Keratinocyte (primary cell): ENCODE measurements at regions not wholly inside any gene's neighbourhood (a gene's known extent, or its start where the extent isn't known, plus 50 kb on each side); places are given as distances from the start of the nearest gene placed in this dataset.

Experiments used
- EZH2 ChIP-seq: IDR thresholded peaks from one replicate; pipeline ENCODE4 v1.6.1; 2012; ENCODE audit warnings: inconsistent platforms, mild to moderate bottlenecking, low read length, moderate library complexity
- TF ChIP-seq, protein P1 (sequence below), 3 experiments: IDR thresholded peaks in 1 of 3; conservative IDR thresholded peaks in 1 of 3; optimal IDR thresholded peaks in 1 of 3; 2 replicates in 2 of 3; 3 replicates in 1 of 3; pipeline versions ENCODE3 to v1.5.1; 2011; ENCODE audit warnings: low read length in 3 of 3, mild to moderate bottlenecking in 3 of 3, moderate library complexity in 2 of 3, control low read depth in 1 of 3, inconsistent platforms in 1 of 3; ENCODE audit not compliant: insufficient read depth in 2 of 3; ENCODE audit errors: extremely low read depth in 1 of 3

DNA sequence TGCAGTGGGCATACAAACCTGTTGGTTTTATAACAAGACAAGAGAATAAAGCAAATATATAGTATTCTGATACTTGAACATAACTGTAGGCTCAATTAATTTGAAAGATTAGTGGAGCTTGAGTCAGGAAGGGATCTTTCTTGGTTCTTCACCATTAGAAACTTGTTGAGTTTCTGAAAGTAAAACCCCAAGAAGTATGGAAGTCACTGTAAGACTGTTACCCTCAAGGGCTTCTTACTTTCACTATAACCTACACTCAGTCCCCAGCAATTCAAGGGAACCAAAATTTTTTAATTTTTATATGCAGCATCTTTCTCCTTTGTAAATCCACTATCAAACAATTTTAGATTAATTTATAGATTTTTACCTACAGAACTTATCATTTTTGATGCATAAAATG lies 2019.2 kb upstream of the ADGRL3 start:
- TF ChIP-seq, protein P1, sequence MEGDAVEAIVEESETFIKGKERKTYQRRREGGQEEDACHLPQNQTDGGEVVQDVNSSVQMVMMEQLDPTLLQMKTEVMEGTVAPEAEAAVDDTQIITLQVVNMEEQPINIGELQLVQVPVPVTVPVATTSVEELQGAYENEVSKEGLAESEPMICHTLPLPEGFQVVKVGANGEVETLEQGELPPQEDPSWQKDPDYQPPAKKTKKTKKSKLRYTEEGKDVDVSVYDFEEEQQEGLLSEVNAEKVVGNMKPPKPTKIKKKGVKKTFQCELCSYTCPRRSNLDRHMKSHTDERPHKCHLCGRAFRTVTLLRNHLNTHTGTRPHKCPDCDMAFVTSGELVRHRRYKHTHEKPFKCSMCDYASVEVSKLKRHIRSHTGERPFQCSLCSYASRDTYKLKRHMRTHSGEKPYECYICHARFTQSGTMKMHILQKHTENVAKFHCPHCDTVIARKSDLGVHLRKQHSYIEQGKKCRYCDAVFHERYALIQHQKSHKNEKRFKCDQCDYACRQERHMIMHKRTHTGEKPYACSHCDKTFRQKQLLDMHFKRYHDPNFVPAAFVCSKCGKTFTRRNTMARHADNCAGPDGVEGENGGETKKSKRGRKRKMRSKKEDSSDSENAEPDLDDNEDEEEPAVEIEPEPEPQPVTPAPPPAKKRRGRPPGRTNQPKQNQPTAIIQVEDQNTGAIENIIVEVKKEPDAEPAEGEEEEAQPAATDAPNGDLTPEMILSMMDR (optimal IDR thresholded peaks at IDR 0.05 in 1 of 3, IDR thresholded peaks at IDR 0.05 in 1 of 3, conservative IDR thresholded peaks at IDR 0.05 in 1 of 3; ENCODE audit: extremely low read depth in 1 of 3, insufficient read depth in 2 of 3, low read length in 3 of 3) = no peak
- TF ChIP-seq EZH2 = no peak
